Breast epithelium (tissue), 4 donors: ENCODE measurements at regions not wholly inside any gene's neighbourhood (a gene's known extent, or its start where the extent isn't known, plus 50 kb on each side); places are given as distances from the start of the nearest gene placed in this dataset.

Source experiments
- DNase-seq, 2 donors: peaks; one replicate each; pipeline ENCODE4 v3.0.0-alpha.2; 2019; ENCODE audit warnings: low spot score in 2 of 2
- H3K27ac ChIP-seq, 2 donors: fragments of 200-600 bp; sonication (generic) in 1 of 2; one replicate each; pipeline ENCODE4 v1.5.1; 2016 to 2019; ENCODE audit warnings: mild to moderate bottlenecking in 1 of 2
- H3K27me3 ChIP-seq, 2 donors: fragments of 200-600 bp; sonication (generic) in 1 of 2; one replicate each; pipeline versions ENCODE4 v1.5.1 to v1.6.0; 2017 to 2019; ENCODE audit warnings: control low read depth in 1 of 2, mild to moderate bottlenecking in 1 of 2
- H3K36me3 ChIP-seq: fragments of 200-600 bp; one replicate; pipeline ENCODE4 v1.5.1; 2019
- H3K4me1 ChIP-seq, 2 donors: fragments of 200-600 bp; sonication (generic); one replicate each; pipeline ENCODE4 v1.5.1; 2016 to 2019; ENCODE audit warnings: control low read depth in 1 of 2
- H3K4me3 ChIP-seq, 3 donors: fragments of 200-600 bp; sonication (generic); 1 replicate in 2 of 3; 2 replicates in 1 of 3; pipeline ENCODE4 v1.5.1; 2016 to 2019; ENCODE audit warnings: mild to moderate bottlenecking in 3 of 3, moderate library complexity in 2 of 3
- H3K9me3 ChIP-seq, 2 donors: fragments of 200-600 bp; sonication (generic) in 1 of 2; one replicate each; pipeline ENCODE4 v1.5.1; 2016 to 2019; ENCODE audit warnings: control low read depth in 1 of 2
- CTCF ChIP-seq, 3 donors: fragments of 450-650 bp; IDR thresholded peaks; one replicate each; pipeline ENCODE4 v1.5.1; 2016 to 2017; ENCODE audit warnings: antibody characterized with exemption in 3 of 3, mild to moderate bottlenecking in 3 of 3, moderate library complexity in 3 of 3
- POLR2A ChIP-seq: fragments of 450-650 bp; IDR thresholded peaks from one replicate; pipeline ENCODE4 v1.6.1; 2016; ENCODE audit warnings: antibody characterized with exemption, mild to moderate bottlenecking, moderate library complexity
- POLR2AphosphoS5 ChIP-seq, 3 donors: sonication (generic); formaldehyde crosslinking; IDR thresholded peaks; one replicate each; pipeline ENCODE4 v1.6.1; 2017; ENCODE audit warnings: antibody characterized with exemption in 3 of 3
- intact Hi-C: fragments of 100-400 bp; cut with DNase I; formaldehyde crosslinking; loops from one replicate; pipeline ENCODE4 v1.15.1; 2023; ENCODE audit warnings: low total_unique reads

DNA sequence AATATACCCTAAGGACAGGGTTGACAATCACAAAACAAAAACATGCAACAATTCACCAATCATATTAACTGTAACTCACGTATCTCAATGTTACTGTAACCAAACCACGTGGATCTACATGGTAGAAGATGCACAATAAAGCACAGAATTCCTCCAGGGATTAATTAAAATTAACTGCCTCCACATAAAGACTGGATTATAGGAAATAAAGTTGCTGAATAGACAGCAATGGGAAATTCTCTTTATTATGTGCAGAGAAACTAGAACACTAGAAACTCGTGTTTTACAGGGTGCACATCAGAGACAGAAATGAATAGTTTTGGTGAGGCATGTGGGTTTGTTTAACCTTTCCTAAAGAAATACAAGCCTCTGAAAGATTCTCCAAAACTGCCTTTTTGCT, 696.3 kb downstream of the EPHA3 start:
- TF ChIP-seq POLR2A (no peak), POLR2AphosphoS5 (IDR thresholded peaks at IDR 0.05) (no peak), CTCF (IDR thresholded peaks at IDR 0.05) (no peak)
- DNase-seq = no peak

DNA sequence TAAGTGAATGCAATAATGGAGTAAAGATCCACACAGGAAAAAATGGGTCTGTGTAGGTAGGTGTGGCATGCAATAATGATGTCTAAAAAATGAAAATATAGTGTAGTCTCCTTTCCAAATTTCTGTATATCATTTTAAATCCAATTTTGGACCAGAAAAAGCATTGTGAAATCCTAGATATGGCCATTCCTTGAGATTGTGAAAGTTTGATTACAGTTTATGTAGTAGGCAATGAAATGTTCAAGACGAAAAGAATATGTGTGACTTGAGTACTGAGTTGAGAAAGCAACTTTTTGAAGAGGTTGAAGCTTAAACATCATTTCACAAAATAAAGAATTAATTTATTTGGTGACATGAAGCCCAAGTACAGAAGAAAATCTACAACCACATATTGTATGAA, 698.7 kb downstream of the EPHA3 start:
- Histone ChIP-seq H3K36me3 (no peaks in the 10 kb centered on the region), H3K27ac (no peak overlapping the region), H3K27me3 (no peaks in the 10 kb centered on the region), H3K9me3 (no peaks in the 10 kb centered on the region), H3K4me3 (no peak overlapping the region), H3K4me1 (no peaks in the 10 kb centered on the region)
- no peak for TF ChIP-seq POLR2AphosphoS5 (IDR thresholded peaks at IDR 0.05)
- TF ChIP-seq POLR2A = no peak
- TF ChIP-seq CTCF (IDR thresholded peaks at IDR 0.05) = no peak
- DNase-seq = no peak
- intact Hi-C loops = no loop called here

More for the DNA sequence above, 696.3 kb downstream of the EPHA3 start:
- intact Hi-C loops = no loop called here
- Histone ChIP-seq H3K4me3 (no peak overlapping the region), H3K36me3 (no peaks in the 10 kb centered on the region), H3K27ac (no peak overlapping the region), H3K27me3 (no peaks in the 10 kb centered on the region), H3K4me1 (no peaks in the 10 kb centered on the region), H3K9me3 (no peaks in the 10 kb centered on the region)

- intact Hi-C loops = no loop called here
- Histone ChIP-seq H3K36me3 (no peaks in the 10 kb centered on the region), H3K4me3 (no peak overlapping the region), H3K27ac (no peak overlapping the region), H3K9me3 (peaks cover 0 to 4% of the 10 kb centered on the region in 2 donors), H3K27me3 (no peaks in the 10 kb centered on the region), H3K4me1 (no peaks in the 10 kb centered on the region)
- no peak for DNase-seq
- no peak for TF ChIP-seq POLR2AphosphoS5 (IDR thresholded peaks at IDR 0.05)
Observed at GRCh38 chr3:89808680-89809197, 701.3 kb downstream of the EPHA3 start.

DNA sequence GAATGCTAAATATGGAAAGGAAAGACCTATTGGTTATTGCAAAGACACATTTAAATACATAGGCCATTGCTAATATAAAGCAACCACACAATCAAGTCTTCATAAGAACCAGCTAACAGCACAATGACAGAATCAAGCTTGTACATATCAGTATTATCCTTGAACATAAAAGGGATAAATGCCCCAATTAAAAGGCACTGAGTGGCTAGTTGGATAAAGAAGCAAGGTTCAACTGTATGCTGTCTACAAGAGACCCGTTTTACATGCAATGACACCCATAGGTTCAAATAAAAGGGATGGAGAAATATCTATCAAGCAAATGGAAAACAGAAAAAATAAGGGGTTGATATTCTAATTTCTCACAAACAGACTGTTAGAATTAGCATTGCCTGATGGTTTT, 706.1 kb downstream of the EPHA3 start:
- Histone ChIP-seq H3K27me3 (no peaks in the 10 kb centered on the region), H3K4me3 (no peak overlapping the region), H3K27ac (no peak overlapping the region), H3K36me3 (no peaks in the 10 kb centered on the region), H3K4me1 (no peaks in the 10 kb centered on the region), H3K9me3 (peaks cover 0 to 11% of the 10 kb centered on the region in 2 donors)
- intact Hi-C loops = no loop called here
- TF ChIP-seq CTCF (IDR thresholded peaks at IDR 0.05) (no peak), POLR2A (no peak), POLR2AphosphoS5 (IDR thresholded peaks at IDR 0.05) (no peak)
- DNase-seq = no peak

DNA sequence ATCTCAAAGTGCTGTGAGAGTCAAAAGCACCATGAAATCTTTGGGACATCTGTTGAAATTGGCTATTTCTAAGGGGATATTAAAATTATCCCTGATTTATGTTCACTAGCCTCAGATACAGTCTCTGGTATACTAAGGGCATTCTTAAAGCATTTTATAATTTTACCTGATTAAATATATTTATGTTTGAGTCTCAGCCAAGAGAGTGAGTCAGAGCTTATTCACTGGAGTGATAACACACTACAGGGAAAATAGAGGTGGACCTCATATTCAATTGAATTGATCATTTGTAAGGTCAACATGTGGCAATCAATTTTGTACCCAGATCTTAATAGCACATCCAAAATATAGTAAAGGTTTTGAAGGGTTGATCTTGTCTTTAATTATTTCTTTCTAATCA, 733.6 kb downstream of the EPHA3 start:
- no peaks in the 10 kb centered on the region for H3K9me3 ChIP-seq
- no peak for TF ChIP-seq CTCF (IDR thresholded peaks at IDR 0.05)
- no peak for TF ChIP-seq POLR2AphosphoS5 (IDR thresholded peaks at IDR 0.05)
- no peak for TF ChIP-seq POLR2A
- no peaks in the 10 kb centered on the region for H3K27me3 ChIP-seq
- no peak overlapping the region for H3K27ac ChIP-seq
- intact Hi-C loops = no loop called here
- no peak overlapping the region for H3K4me3 ChIP-seq
- DNase-seq = no peak
- no peaks in the 10 kb centered on the region for H3K4me1 ChIP-seq
- H3K36me3 ChIP-seq = no peaks in the 10 kb centered on the region

DNA sequence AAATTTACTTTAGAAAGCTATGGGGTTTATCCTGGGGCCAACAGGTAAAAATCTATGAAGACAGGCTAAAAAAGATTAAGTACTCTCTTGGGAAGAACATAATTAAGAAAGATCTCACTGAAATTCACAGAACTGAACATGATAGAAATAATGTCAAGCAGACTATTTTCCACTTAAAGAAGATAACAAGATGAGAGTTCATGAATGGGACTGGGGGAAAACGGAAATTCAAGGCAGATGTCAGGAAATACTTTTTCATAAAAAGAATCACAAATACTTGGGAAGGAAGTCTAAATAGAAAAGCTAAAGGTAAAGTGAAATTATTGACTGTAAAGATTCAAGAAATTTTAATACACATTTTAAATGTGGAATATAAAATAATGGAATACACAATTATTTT, 737.6 kb downstream of the EPHA3 start:
- intact Hi-C loops = no loop called here
- no peaks in the 10 kb centered on the region for H3K27me3 ChIP-seq
- TF ChIP-seq CTCF (IDR thresholded peaks at IDR 0.05) (no peak), POLR2A (no peak), POLR2AphosphoS5 (IDR thresholded peaks at IDR 0.05) (no peak)
- no peaks in the 10 kb centered on the region for H3K36me3 ChIP-seq
- no peaks in the 10 kb centered on the region for H3K9me3 ChIP-seq
- H3K4me1 ChIP-seq = no peaks in the 10 kb centered on the region
- no peak for DNase-seq
- no peak overlapping the region for H3K4me3 ChIP-seq
- no peak overlapping the region for H3K27ac ChIP-seq
